ENCODE measurements at regions not wholly inside any gene's neighbourhood (a gene's known extent, or its start where the extent isn't known, plus 50 kb on each side); places are given as distances from the start of the nearest gene placed in this dataset.
"Not testable (repeated sequence)": the region's sequence is repeated elsewhere in the genome, so short reads cannot be mapped to it uniquely, and the experiment has no call there.

- no peak for DNase-seq
These were observed 143.0 kb upstream of the SHH start for GRCh38 chr7:155955367-155955635.

GRCh38 chr7:155954550-155955366 lies 142.5 kb upstream of the SHH start:
- no peak for DNase-seq

GRCh38 chr7:155953781-155954549 lies 141.7 kb upstream of the SHH start:
- no peak for DNase-seq

- no peak for DNase-seq
These were observed 141.2 kb upstream of the SHH start for GRCh38 chr7:155953501-155953778.

- DNase-seq, result peak; percentile 16 to 17
These were observed 139.4 kb upstream of the SHH start for GRCh38 chr7:155951554-155952158.

GRCh38 chr7:155950898-155951553 lies 138.8 kb upstream of the SHH start:
- DNase-seq, result no peak

GRCh38 chr7:155948845-155949244 lies 136.6 kb upstream of the SHH start:
- DNase-seq, result no peak

GRCh38 chr7:155948423-155948822 lies 136.2 kb upstream of the SHH start:
- DNase-seq, result no peak

- no peak for DNase-seq
These were observed 134.8 kb upstream of the SHH start for GRCh38 chr7:155947051-155947450.

GRCh38 chr7:155945670-155946325 lies 133.5 kb upstream of the SHH start:
- DNase-seq, result no peak

- no peak for DNase-seq
These were observed 132.6 kb upstream of the SHH start for GRCh38 chr7:155944901-155945300.

- no peak for DNase-seq
These were observed 131.1 kb upstream of the SHH start for GRCh38 chr7:155943251-155943899.

- DNase-seq, result no peak
These were observed 130.1 kb upstream of the SHH start for GRCh38 chr7:155942226-155942950.

GRCh38 chr7:155941688-155942087 lies 129.4 kb upstream of the SHH start:
- DNase-seq, result no peak

- no peak for DNase-seq
These were observed 127.1 kb upstream of the SHH start for GRCh38 chr7:155939350-155939749.

- no peak for DNase-seq
These were observed 125.9 kb upstream of the SHH start for GRCh38 chr7:155938129-155938528.

- DNase-seq, result no peak
These were observed 123.5 kb upstream of the SHH start for GRCh38 chr7:155935726-155936125.

GRCh38 chr7:155935005-155935557 lies 122.8 kb upstream of the SHH start:
- DNase-seq, result no peak

- not testable (repeated sequence) for DNase-seq
These were observed 120.1 kb upstream of the SHH start for GRCh38 chr7:155932324-155932723.

GRCh38 chr7:155931396-155932085 lies 119.3 kb upstream of the SHH start:
- no peak for DNase-seq

GRCh38 chr7:155930527-155930926 lies 118.3 kb upstream of the SHH start:
- no peak for DNase-seq
